SU-DHL-6 (cell line): ENCODE measurements at regions not wholly inside any gene's neighbourhood (a gene's known extent, or its start where the extent isn't known, plus 50 kb on each side); places are given as distances from the start of the nearest gene placed in this dataset.

Experiments used
- CTCF ChIP-seq: fragments of 200-600 bp; sonication (generic); IDR thresholded peaks from one replicate; pipeline ENCODE4 v1.5.1; 2017; ENCODE audit warnings: antibody characterized with exemption, mild to moderate bottlenecking, low read length, moderate library complexity; ENCODE audit not compliant: insufficient read depth, poor library complexity, severe bottlenecking
- EZH2phosphoT487 ChIP-seq: fragments of 200-600 bp; sonication (generic), shearing (Covaris generic); conservative IDR thresholded peaks from 2 replicates; pipeline ENCODE4 v1.6.1; 2018; ENCODE audit warnings: mild to moderate bottlenecking, antibody characterized with exemption, low read length, moderate library complexity, mixed read lengths

- TF ChIP-seq CTCF, result no peak
- no peak for TF ChIP-seq EZH2phosphoT487
Measured at GRCh38 chr2:240255811-240256703, 115.6 kb upstream of the OTOS start.
